Erythroblast (primary cell): ENCODE measurements at regions not wholly inside any gene's neighbourhood (a gene's known extent, or its start where the extent isn't known, plus 50 kb on each side); places are given as distances from the start of the nearest gene placed in this dataset.

Source experiments
- DNase-seq, 2 experiments: peaks; one replicate each; lab custom pipeline; 2025; lab: John Stamatoyannopoulos, UW
- GATA1 ChIP-seq: IDR thresholded peaks from 2 replicates; pipeline ENCODE4 v1.6.1; 2011; ENCODE audit warnings: low read depth, mild to moderate bottlenecking, control low read depth, low read length, moderate library complexity
- POLR2A ChIP-seq: IDR thresholded peaks from 2 replicates; pipeline ENCODE4 v1.6.1; 2011; ENCODE audit warnings: mild to moderate bottlenecking, low read length

- no peak for TF ChIP-seq GATA1
- DNase-seq, result no peak
Observed at GRCh38 chr7:38120076-38120475, 58.0 kb upstream of the STARD3NL start.

- TF ChIP-seq POLR2A (no peak), GATA1 (no peak)
- no peak for DNase-seq
Observed at GRCh38 chr7:38122501-38122900, 55.5 kb upstream of the STARD3NL start.

DNA sequence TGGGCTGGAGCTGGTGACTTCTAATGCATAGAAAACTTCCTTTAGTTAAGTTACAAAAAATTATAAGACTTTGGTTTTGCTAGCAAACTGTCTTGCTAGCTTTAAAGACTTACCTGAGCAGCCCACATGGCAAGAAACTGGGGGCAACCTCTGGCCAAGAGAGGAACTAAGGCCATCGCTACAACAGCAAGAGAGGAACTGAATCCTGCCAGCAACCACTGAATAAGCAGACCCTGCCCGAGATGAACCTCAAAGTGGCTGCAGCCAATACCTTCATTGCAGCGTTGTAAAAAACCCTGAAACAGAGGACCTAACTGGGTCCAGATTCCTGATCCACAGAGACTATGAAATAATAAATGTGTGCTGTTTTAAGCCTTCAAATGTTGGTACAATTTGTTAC lies 54.6 kb upstream of the STARD3NL start:
- no peak for DNase-seq
- no peak for TF ChIP-seq GATA1
- TF ChIP-seq POLR2A, result no peak

- peak; percentile 28 to 30 for DNase-seq
- TF ChIP-seq GATA1 (no peak), POLR2A (no peak)
Observed at GRCh38 chr7:38127216-38128207, 50.5 kb upstream of the STARD3NL start.
